ENCODE measurements at regions not wholly inside any gene's neighbourhood (a gene's known extent, or its start where the extent isn't known, plus 50 kb on each side); places are given as distances from the start of the nearest gene placed in this dataset.
A peak's percentile ranks its signal among the peaks of the same experiment; 100 is the strongest.

- DNase-seq: no peak
Observed at GRCh38 chr10:78507510-78508160, 474.0 kb downstream of the RPS24 start.

GRCh38 chr10:78508955-78509748 is 475.5 kb downstream of the RPS24 start:
- DNase-seq: no peak

DNA sequence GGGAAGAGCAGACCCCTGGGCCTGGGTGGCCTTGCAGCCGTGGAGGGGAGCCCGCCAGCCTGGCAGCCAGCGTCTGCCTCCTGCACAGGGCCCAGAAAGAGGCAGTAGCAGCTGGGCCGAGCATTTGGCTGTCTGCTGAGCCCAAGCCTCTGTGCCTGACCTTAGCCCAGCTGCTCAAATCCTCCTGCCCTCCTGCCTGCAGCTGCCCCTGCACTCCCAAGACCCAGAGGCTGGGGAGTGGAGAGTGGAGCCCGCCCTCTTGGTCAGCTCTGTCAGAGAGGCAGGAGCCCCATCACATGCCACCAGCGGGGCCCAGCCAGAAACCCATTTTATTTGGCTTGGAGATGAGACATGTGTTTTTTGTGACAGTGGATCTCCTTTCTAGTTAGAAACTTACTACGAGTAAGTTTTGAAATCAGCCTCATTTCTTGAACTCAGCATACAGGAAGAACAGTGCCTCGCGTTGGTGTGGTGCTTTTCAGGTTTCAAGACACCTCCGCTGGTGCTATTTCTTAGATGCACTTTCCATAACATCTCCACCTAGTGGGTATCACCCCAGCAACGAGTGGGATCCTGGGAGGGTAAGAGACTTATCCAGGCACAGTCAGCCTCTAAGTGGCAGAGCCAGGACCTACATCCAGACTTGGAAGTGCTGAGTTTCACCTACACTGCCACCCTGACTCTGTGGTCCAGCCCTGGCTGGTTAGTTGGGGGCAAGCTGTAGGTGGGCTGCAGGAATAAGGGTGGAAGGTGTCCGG is 477.1 kb downstream of the RPS24 start:
- DNase-seq: no peak

- no peak for DNase-seq
Observed at GRCh38 chr10:78511324-78512204, 477.9 kb downstream of the RPS24 start.

DNA sequence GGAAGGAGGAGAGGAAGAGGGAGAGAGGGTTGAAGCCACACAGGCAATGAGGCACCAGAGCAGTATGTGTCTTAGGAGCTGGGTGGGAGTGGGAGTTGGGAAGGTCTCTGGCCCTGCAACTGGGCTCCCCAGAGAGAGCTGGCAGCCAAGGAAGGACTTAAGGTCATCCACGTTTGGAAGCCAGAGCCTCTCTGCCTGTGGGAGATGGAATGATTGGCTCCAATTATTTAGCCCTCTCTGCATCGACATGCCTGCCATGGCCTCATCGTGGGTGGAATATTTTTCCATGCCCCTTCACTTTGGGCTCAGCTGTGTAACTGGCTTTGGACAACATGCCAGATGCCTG is 478.5 kb downstream of the RPS24 start:
- no peak for DNase-seq

DNA sequence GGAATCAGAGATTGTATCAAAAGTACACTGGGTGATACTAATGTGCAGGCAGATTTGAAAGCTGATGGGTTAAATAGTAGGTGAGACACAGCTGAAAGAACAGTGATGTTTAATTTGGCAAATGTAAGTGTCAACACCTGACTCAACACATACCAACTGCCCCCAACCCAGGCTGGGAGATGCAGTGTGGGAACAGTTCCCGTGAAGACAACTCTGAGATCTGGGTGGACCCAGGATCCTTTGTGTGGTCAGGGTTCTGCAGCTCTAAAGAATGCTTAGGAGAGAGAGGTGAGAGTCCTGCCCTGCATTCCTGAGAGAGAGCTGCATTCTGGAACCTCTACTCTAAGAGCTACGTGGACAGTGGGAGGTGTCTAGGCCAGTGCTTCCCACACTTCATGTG is 479.7 kb downstream of the RPS24 start:
- no peak for DNase-seq

DNA sequence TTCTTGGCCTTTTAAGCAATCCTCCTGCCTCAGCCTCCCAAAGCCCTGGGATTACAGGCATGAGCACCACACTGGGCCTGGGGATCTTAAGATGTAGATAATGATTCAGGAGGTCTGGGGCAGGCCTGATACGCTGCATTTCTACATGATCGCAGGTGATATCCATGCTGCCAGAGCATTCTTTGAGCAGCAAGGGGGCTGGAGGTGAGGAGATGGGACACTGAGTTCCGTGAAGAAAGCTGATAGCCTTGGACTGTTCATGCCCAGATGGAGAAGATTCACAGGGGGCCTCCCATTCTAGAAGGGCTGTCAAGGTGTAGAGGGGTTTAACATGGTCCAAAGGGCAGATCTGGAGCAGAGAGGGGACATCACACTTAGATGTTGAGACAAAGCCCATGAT is 480.3 kb downstream of the RPS24 start:
- no peak for DNase-seq

DNA sequence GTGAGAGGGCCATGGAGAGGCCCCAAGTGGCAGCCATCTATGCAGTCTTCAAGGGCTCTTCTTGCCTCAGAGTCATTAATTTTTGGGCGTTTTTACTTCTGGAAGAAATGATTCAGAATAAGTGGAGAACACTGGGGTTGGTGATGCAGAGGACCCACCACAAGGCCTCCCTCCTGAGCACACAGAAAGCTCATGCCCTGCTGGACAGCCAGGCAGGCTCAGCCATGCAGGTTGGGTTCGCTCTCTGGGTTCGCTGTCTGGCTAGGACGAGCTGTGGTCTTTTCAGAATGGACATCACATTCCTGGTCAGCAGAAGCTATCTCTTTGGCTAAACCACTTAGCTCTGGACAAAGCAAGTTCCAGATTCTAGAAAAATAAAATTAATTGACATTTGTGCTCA is 480.8 kb downstream of the RPS24 start:
- no peak for DNase-seq

DNA sequence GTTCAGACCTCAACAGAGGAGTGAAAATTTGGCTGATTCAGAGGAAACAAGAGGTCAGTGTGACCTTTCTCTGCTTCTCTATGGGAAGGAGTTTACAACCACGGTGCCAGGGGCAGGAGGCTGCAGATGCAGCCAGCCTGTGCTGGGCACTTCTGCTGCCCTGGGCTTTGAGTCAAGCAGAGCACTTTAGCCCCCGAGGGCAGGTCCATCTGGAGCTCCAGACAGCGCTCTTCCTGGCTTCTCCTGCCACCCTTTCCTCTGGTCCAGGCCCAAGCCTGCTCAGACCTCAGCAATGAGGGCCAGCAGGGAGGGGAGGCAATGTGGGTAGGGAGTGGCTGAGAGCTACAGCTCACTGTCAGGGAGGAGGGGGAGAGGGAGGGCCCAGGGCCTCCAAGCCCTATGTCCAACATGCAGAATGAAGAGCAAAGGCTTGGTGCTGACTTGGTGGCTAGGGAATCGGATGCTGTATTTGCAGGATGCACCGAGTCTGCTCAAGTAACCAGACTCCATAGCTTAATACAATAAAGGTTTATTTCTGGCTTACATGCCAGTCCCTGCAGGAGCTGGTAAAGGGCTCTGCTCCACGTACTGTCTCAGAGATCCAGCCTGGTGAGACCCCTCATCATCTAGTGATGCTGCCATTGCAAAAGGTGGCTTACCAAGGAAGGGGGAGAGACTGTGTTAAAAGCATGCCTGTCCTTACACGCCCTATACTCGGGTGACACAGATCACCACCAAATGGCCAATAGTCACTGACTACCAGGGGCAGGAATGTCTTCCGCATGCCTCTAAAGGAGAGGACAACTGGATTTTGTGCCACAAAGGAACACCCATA is 481.6 kb downstream of the RPS24 start:
- DNase-seq: no peak

DNA sequence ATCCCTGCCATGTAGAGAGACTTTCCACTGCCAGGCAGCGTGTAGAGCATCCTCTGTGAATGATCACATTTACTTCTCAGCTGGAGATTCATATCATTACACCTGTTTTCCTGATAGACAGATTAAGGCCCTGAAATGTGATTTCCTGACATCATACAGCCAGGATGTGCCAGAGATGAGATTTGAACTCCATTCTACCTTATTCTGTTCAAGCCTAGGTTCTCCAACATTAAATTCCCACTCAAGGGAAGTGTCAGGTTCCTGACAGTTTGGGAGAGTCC is 482.1 kb downstream of the RPS24 start:
- DNase-seq: no peak

DNA sequence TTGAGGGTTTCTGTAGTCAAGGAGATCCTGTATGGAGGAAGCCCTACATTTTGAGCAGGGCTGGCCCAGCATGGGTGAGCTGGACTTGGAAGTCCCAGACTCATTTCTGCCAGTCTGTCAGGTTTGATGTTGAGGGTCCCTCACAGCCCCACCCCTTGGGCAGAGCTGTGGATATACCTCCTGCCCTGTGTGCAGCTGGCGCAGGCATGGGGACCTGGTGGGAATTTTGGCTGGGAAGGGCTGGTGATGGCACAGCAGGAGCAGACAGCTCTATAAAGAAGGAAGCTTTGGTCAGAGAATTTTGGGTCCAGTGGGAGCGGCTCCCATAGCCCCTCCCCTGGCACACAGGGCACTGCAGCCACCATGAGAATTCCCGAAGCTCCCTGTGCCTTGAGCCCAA is 482.6 kb downstream of the RPS24 start:
- DNase-seq: no peak

GRCh38 chr10:78516756-78517155 is 483.1 kb downstream of the RPS24 start:
- DNase-seq: no peak

DNA sequence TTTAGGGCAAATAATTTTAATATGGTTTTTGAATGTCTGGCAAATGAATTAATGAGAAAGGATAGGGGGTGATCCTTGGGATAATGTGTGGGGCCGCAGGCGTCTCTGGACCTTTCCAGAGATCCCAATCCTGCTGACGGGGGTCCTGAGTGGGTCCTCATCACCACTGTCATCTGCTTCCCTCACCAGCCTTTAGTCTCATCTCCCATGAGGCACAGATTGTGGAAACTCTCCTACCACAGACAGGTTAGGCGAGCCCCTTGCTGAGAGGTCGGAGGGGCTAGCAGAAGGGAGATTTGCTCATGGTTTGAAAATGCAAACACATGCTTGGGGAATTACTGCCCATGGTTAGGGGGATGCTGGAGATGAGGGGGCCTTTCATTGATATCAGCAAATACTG is 484.6 kb downstream of the RPS24 start:
- DNase-seq: no peak

- DNase-seq: no peak
Observed at GRCh38 chr10:78520737-78521430, 487.2 kb downstream of the RPS24 start.

- DNase-seq: no peak
Observed at GRCh38 chr10:78523453-78523852, 489.8 kb downstream of the RPS24 start.

DNA sequence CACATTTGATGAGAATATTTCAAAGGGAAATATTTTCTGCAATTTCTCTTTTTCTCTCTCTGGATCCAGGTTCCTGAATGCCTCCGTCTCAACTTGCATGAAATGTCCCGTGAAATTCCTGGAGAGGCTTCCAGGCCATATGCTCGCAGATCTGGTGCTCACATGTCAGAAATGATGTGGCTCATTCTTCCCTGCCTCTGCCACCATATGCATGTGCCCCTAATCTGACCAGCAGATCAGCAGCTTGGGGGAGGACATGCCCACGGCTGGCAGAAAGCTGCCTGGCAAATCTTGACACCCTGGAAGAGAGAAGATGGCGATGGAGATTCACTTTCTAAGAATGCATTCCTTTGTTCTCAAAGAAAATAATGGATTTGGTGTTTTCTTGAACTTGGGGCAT is 490.7 kb downstream of the RPS24 start:
- DNase-seq: no peak

- DNase-seq: peak; percentile 10
Observed at GRCh38 chr10:78524941-78525340, 491.3 kb downstream of the RPS24 start.

GRCh38 chr10:78526347-78526746 is 492.7 kb downstream of the RPS24 start:
- DNase-seq: no peak

DNA sequence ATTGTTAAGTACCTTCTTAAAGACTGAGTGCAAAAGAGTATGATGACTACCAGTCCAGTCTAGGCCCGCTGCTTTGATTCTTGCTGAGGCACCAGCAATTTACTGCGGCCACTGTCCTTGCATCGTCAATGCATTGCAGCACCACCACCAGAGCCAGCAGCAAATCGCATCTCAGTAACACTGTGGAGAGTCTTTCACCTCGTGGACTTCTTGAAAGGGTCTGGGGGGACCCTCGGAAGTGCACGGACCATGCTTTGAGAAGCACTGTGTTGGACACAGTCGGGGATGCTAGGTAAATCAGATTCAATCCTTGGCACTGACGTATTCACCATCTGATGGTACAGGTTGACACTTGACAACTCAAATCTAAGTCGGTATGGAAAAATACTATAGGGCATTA is 493.6 kb downstream of the RPS24 start:
- DNase-seq: no peak

DNA sequence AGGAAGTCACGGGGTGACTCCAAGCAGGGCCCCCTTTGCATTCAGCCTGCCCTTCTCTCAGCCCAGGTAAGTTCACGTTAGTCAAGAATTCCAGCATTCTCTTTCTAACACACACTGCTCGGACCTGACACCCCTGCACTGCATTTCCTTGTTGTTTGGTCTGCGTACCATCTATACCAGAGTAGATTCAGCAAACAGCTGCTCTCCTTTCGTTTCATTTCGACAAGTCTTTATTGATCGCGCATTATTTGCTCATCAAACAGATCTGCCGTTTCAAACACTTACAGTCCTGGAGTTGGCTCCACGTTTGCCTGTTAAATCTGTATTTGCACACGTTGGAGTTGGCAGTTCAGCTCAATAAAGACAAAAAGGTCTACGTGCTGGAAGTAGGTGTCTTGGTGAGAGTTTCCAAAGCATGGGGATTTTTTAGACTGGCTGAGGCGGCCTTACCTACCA is 495.1 kb downstream of the RPS24 start:
- no peak for DNase-seq

DNA sequence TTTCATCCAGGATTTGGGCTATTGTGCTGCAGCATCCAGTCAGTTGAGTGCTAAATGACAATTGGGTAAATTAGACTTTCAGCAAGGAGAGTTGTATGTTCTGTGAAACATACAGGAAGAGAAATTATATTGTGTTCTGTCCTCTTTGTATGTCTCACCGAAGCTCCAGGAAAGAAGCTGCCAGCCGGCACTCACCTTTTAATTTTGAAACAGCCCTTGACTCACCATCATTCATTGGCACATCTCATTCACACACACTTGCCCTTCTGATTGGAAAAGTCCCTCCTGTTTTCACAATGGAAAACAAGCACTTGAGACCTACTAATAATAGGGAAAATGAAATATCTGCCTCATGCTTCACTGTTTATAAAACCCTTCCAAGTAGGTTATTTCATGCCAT is 495.6 kb downstream of the RPS24 start:
- no peak for DNase-seq

DNA sequence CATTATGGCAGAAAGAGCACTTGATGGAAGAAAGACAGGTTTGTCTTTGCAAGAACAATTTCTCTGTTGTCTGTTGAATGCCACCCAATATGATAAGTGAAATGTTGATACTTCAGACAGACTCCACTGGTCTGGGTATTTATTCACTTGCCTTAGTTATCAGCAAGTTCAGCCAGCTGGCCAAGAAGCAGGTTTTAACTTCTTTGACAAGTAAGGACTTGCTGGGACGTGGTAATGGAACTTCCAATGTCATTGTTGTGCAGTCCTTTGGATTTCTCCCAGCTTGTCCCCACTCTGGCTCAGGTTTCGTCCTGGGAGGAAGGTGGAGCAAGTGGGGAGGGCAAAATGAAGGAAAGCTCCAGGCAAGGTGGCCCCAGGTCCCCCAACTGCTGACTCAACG is 497.4 kb downstream of the RPS24 start:
- DNase-seq: no peak

Measured in NCI-H526 treated with DMSO at 0.1 percent for 48 hours (cell line).